Body of pancreas (tissue), 4 donors: ENCODE measurements at regions not wholly inside any gene's neighbourhood (a gene's known extent, or its start where the extent isn't known, plus 50 kb on each side); places are given as distances from the start of the nearest gene placed in this dataset.

Source experiments
- CTCF ChIP-seq, 7 experiments: fragments of 450-650 bp in 4 of 7; fragments of 200-600 bp in 3 of 7; sonication (generic) in 3 of 7; IDR thresholded peaks; one replicate each; pipeline ENCODE4 v1.5.1; 2016 to 2019; ENCODE audit warnings: antibody characterized with exemption in 7 of 7
- POLR2A ChIP-seq, 3 donors: fragments of 450-650 bp; IDR thresholded peaks; one replicate each; pipeline ENCODE4 v1.6.1; 2016; ENCODE audit warnings: antibody characterized with exemption in 3 of 3, mild to moderate bottlenecking in 2 of 3

GRCh38 chr17:77656054-77656453, 302.4 kb upstream of the TNRC6C start:
- no peak for TF ChIP-seq CTCF (IDR thresholded peaks at IDR 0.05)
- no peak for TF ChIP-seq POLR2A (IDR thresholded peaks at IDR 0.05)
